ENCODE measurements at regions not wholly inside any gene's neighbourhood (a gene's known extent, or its start where the extent isn't known, plus 50 kb on each side); places are given as distances from the start of the nearest gene placed in this dataset.

- Mint-ChIP-seq H3K4me3 (no peak overlapping the region), H3K36me3 (no peaks in the 10 kb centered on the region), H3K27me3 (ENCODE audit: low read depth in 3 of 3) (peaks cover 0 to 2% (median 0%) of the 10 kb centered on the region in 3 donors), H3K4me1 (no peaks in the 10 kb centered on the region), H3K9me3 (peaks cover 14 to 26% (median 16%) of the 10 kb centered on the region in 7 donors), H3K27ac (peak overlapping the region in 1 of 7 donors; percentile 5)
- no peak for TF ChIP-seq CTCF (IDR thresholded peaks at IDR 0.05)
- H3K4me3 ChIP-seq (replicated peaks in 1 of 3; ENCODE audit: low read depth in 2 of 3, low read length in 3 of 3): no peak overlapping the region
- H3K27me3 ChIP-seq (ENCODE audit: control insufficient read depth in 2 of 2, insufficient read depth in 2 of 2, low read length in 2 of 2): no peaks in the 10 kb centered on the region
- no peak for DNase-seq
- no peak overlapping the region for H3K4me2 ChIP-seq (replicated peaks; ENCODE audit: extremely low read depth, low read length, poor library complexity, severe bottlenecking)
- H2AFZ ChIP-seq (ENCODE audit: insufficient read depth, low read depth, low read length, poor library complexity, severe bottlenecking): no peak overlapping the region
- no peak overlapping the region for H3K9ac ChIP-seq (ENCODE audit: insufficient read depth, low read length, poor library complexity, severe bottlenecking)
- peaks cover 20 to 33% of the 10 kb centered on the region in 2 donors for H3K9me3 ChIP-seq (replicated peaks in 1 of 2; ENCODE audit: control insufficient read depth in 1 of 2, insufficient read depth in 1 of 2, low read length in 2 of 2)
- no peaks in the 10 kb centered on the region for H3K4me1 ChIP-seq (ENCODE audit: control insufficient read depth in 1 of 2, insufficient read depth in 2 of 2, low read length in 2 of 2)
- H3K27ac ChIP-seq (ENCODE audit: low read depth in 1 of 2, low read length in 2 of 2): no peak overlapping the region
- no peaks in the 10 kb centered on the region for H4K20me1 ChIP-seq (ENCODE audit: insufficient read depth, low read length)
- no peaks in the 10 kb centered on the region for H3K79me2 ChIP-seq (ENCODE audit: insufficient read depth, low read length)
- intact Hi-C loops (cut with micrococcal nuclease): no loop called here
- WGBS (ENCODE audit: insufficient coverage): 33% methylated on average over 1 of the region's 1 CpG
- no peaks in the 10 kb centered on the region for H3K36me3 ChIP-seq (replicated peaks in 1 of 2; ENCODE audit: control insufficient read depth in 1 of 2, insufficient read depth in 2 of 2, low read length in 2 of 2)
Measured at GRCh38 chr13:34338102-34338501, 520.2 kb downstream of the RFC3 start.

- peaks cover 0 to 2% (median 1%) of the 10 kb centered on the region in 3 donors for H3K27me3 Mint-ChIP-seq (ENCODE audit: low read depth in 3 of 3)
- no peak overlapping the region for H3K9ac ChIP-seq (ENCODE audit: insufficient read depth, low read length, poor library complexity, severe bottlenecking)
- intact Hi-C loops (cut with micrococcal nuclease): no loop called here
- no peaks in the 10 kb centered on the region for H3K36me3 ChIP-seq (replicated peaks in 1 of 2; ENCODE audit: control insufficient read depth in 1 of 2, insufficient read depth in 2 of 2, low read length in 2 of 2)
- H3K27ac ChIP-seq (ENCODE audit: low read depth in 1 of 2, low read length in 2 of 2): no peak overlapping the region
- H3K4me1 ChIP-seq (ENCODE audit: control insufficient read depth in 1 of 2, insufficient read depth in 2 of 2, low read length in 2 of 2): no peaks in the 10 kb centered on the region
- H3K4me2 ChIP-seq (replicated peaks; ENCODE audit: extremely low read depth, low read length, poor library complexity, severe bottlenecking): no peak overlapping the region
- H3K4me3 ChIP-seq (replicated peaks in 1 of 3; ENCODE audit: low read depth in 2 of 3, low read length in 3 of 3): no peak overlapping the region
- no peak overlapping the region for H3K4me3 Mint-ChIP-seq
- no peaks in the 10 kb centered on the region for H3K79me2 ChIP-seq (ENCODE audit: insufficient read depth, low read length)
- H3K27ac Mint-ChIP-seq: no peak overlapping the region
- TF ChIP-seq CTCF (IDR thresholded peaks at IDR 0.05): no peak
- no peak for DNase-seq
- no peaks in the 10 kb centered on the region for H3K27me3 ChIP-seq (ENCODE audit: control insufficient read depth in 2 of 2, insufficient read depth in 2 of 2, low read length in 2 of 2)
- H3K9me3 ChIP-seq (replicated peaks in 1 of 2; ENCODE audit: control insufficient read depth in 1 of 2, insufficient read depth in 1 of 2, low read length in 2 of 2): peaks cover 2 to 10% of the 10 kb centered on the region in 2 donors
- no peaks in the 10 kb centered on the region for H3K4me1 Mint-ChIP-seq
- no peaks in the 10 kb centered on the region for H4K20me1 ChIP-seq (ENCODE audit: insufficient read depth, low read length)
- H3K9me3 Mint-ChIP-seq: peaks cover 0 to 12% (median 9%) of the 10 kb centered on the region in 7 donors
- H3K36me3 Mint-ChIP-seq: no peaks in the 10 kb centered on the region
- no peak overlapping the region for H2AFZ ChIP-seq (ENCODE audit: insufficient read depth, low read depth, low read length, poor library complexity, severe bottlenecking)
Measured at GRCh38 chr13:34340534-34340933, 522.6 kb downstream of the RFC3 start.
